Pancreas (tissue), 10 donors: ENCODE measurements at regions not wholly inside any gene's neighbourhood (a gene's known extent, or its start where the extent isn't known, plus 50 kb on each side); places are given as distances from the start of the nearest gene placed in this dataset.
A peak's percentile ranks its signal among the peaks of the same experiment; 100 is the strongest.

Experiments used
- ATAC-seq, 4 donors: fragments of 200-7000 bp; cut with Tn5 transposase; one replicate each; pipeline versions ENCODE4 v1.8.0 to v1.9.1; 2020; ENCODE audit warnings: mild to moderate bottlenecking in 4 of 4, moderate library complexity in 4 of 4
- DNase-seq, 6 donors: peaks; one replicate each; pipeline ENCODE4 v3.0.0-alpha.2; 2020
- FAIRE-seq: peaks from 2 replicates; lab custom pipeline; 2012; peaks lifted over from hg19 to GRCh38; lab: Jason Lieb, UNC
- H3K27ac ChIP-seq, 4 donors: fragments of 200-600 bp; sonication (generic); 1 replicate in 3 of 4; 2 replicates in 1 of 4; pipeline versions ENCODE4 v1.5.0 to v1.8.0; 2020
- H3K27me3 ChIP-seq, 4 donors: fragments of 200-600 bp; one replicate each; pipeline ENCODE4 v1.8.0; 2021
- H3K36me3 ChIP-seq, 3 donors: fragments of 200-600 bp; sonication (generic) in 1 of 3; one replicate each; pipeline versions ENCODE4 v1.5.0 to v1.8.0; 2020 to 2021
- H3K4me1 ChIP-seq, 3 donors: fragments of 200-600 bp; one replicate each; pipeline ENCODE4 v1.8.0; 2021
- H3K4me3 ChIP-seq, 4 donors: fragments of 200-600 bp; sonication (generic) in 2 of 4; one replicate each; pipeline versions ENCODE4 v1.5.0 to v1.8.0; 2020 to 2021
- H3K9me3 ChIP-seq, 4 donors: fragments of 200-600 bp; one replicate each; pipeline ENCODE4 v1.8.0; 2021
- CTCF ChIP-seq, 4 donors: fragments of 200-600 bp; sonication (generic) in 3 of 4; IDR thresholded peaks; one replicate each; pipeline versions ENCODE4 v1.5.0 to v1.8.0; 2021; ENCODE audit warnings: antibody characterized with exemption in 4 of 4
- WGBS, 2 donors: extraction: QIAGEN DNeasy Blood & Tissue Kit; methylation state at CpG; one replicate each; pipeline ENCODE4 v1.1.7; 2013; 5-methylcytosine and 5-hydroxymethylcytosine counted together
- intact Hi-C, 3 donors: fragments of 100-400 bp; cut with DNase I; formaldehyde crosslinking; loops; one replicate each; pipeline versions ENCODE4 v1.11.1 to v1.14.2; 2022
- donor health status: healthy with polysubstance abuse.
- donor health status: DM: no; HTN: no; CAD: no; lungs with moderate emphysema.
- donor health status: DM: no; HTN: no; CAD: no.
- donor health status: control.
- donor health status: control.
- donor health status: Bipolar disorder and iron deficiency.
- donor health status: DM: yes; HTN: yes; CAD: no.
- donor health status: DM: no; HTN: no; CAD: no.
- donor health status: DM: no; HTN: no; CAD: no.
- donor health status: DM: yes; HTN: yes; CAD: no.

DNA sequence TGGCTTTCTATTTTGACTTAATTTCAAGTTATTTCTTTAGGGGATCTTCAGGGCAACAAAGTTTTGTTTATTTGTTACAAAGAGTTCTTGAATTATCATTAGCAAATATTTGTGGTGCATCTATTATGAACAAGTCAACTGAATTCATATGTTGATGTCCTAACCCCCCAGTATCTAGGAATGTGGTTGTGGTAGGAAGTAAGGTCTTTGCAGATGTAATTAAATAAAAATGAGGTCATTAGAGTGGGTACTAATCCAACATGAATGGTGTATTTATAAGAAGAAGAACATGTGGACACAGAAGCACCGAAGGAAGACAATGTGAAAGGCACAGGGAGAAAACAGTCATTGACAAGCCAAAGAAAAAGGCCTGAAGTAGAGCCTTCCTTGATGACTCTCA is 474.0 kb upstream of the DAB2 start:
- Histone ChIP-seq H3K4me3 (no peak overlapping the region), H3K9me3 (no peaks in the 10 kb centered on the region), H3K36me3 (no peaks in the 10 kb centered on the region), H3K27me3 (no peaks in the 10 kb centered on the region), H3K27ac (no peak overlapping the region), H3K4me1 (peaks cover 11 to 47% (median 28%) of the 10 kb centered on the region in 3 donors)
- FAIRE-seq (no peak), DNase-seq (no peak), ATAC-seq (no peak)
- TF ChIP-seq CTCF (IDR thresholded peaks at IDR 0.05): no peak
- WGBS, 2 donors: 90 to 93% methylated on average over 1 of the region's 1 CpG
- intact Hi-C loops: no loop called here

DNA sequence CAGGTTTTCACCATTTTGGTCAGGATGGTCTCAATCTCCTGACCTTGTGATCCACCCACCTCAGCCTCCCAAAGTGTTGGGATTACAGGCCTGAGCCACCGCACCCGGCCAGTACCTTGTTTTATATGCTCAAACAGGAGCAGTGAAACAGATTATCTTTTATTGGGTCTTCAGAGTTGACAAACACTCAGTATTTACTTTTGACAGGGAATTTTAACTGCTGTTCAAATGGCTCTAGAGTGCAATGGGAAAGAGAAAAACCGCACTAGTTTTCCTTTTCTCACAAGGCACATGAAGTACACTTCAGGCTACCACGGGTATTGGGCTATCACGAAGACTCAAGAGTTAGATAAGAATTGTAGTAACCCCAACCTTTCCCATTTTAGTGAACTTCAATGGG is 471.9 kb upstream of the DAB2 start:
- ATAC-seq: peak; percentile 77 to 93 (median 85)
- whole genome bisulfite sequencing, 2 donors: 18 to 25% methylated on average over 5 of the region's 5 CpGs

DNA sequence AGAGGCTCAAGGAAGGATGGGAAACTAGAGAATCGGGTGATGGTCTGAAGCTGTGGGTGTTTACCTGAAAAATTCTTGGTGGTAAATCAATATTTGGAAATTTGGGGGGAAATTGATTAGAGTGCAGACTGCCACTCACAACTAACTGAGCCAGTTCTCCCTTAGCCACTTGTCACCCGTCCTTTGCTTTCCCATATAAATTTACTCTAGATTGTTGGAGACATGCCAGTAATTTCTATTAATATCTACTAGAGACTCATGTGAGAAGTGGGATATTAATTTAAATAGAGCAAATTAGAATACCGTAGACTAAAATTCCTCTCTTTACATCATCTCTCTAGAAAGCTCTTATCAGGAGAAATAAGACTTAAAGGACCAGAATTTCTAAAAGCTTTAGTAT is 471.3 kb upstream of the DAB2 start:
- peak overlapping the region in 3 of 4 donors; percentile 6 to 10 (median 9) for H3K27ac ChIP-seq

More for the DNA sequence above, 471.9 kb upstream of the DAB2 start:
- H3K4me1 ChIP-seq: peaks cover 11 to 57% (median 34%) of the 10 kb centered on the region in 3 donors
- H3K27ac ChIP-seq: peak overlapping the region; percentile 6 to 23 (median 10)
- DNase-seq (peak in 1 of 6 donors; percentile 13), FAIRE-seq (no peak)
- intact Hi-C loops: no loop called here
- H3K36me3 ChIP-seq: no peaks in the 10 kb centered on the region
- no peaks in the 10 kb centered on the region for H3K27me3 ChIP-seq
- no peaks in the 10 kb centered on the region for H3K9me3 ChIP-seq
- no peak overlapping the region for H3K4me3 ChIP-seq
- TF ChIP-seq CTCF (IDR thresholded peaks at IDR 0.05): no peak

GRCh38 chr5:39892708-39893107 is 467.9 kb upstream of the DAB2 start:
- H3K27me3 ChIP-seq: no peaks in the 10 kb centered on the region
- no peak overlapping the region for H3K4me3 ChIP-seq
- H3K4me1 ChIP-seq: peaks cover 3 to 41% (median 27%) of the 10 kb centered on the region in 3 donors
- peak overlapping the region in 1 of 4 donors; percentile 10 for H3K27ac ChIP-seq
- FAIRE-seq: no peak
- H3K9me3 ChIP-seq: no peaks in the 10 kb centered on the region
- no peaks in the 10 kb centered on the region for H3K36me3 ChIP-seq
- DNase-seq: no peak
- WGBS, 2 donors: 12 to 15% methylated on average over 1 of the region's 1 CpG
- TF ChIP-seq CTCF (IDR thresholded peaks at IDR 0.05): no peak
- peak in 2 of 4 donors; percentile 23 to 37 for ATAC-seq
- intact Hi-C loops: no loop called here

More for the DNA sequence above, 471.3 kb upstream of the DAB2 start:
- ATAC-seq (peak; percentile 48 to 76 (median 52)), DNase-seq (no peak), FAIRE-seq (no peak)
- no peak for TF ChIP-seq CTCF (IDR thresholded peaks at IDR 0.05)
- no peaks in the 10 kb centered on the region for H3K27me3 ChIP-seq
- 20% methylated on average over 3 of the region's 3 CpGs for WGBS, 2 donors
- H3K9me3 ChIP-seq: no peaks in the 10 kb centered on the region
- H3K36me3 ChIP-seq: no peaks in the 10 kb centered on the region
- intact Hi-C loops: no loop called here
- H3K4me3 ChIP-seq: no peak overlapping the region
- peaks cover 7 to 53% (median 28%) of the 10 kb centered on the region in 3 donors for H3K4me1 ChIP-seq

GRCh38 chr5:39891376-39891775 is 466.6 kb upstream of the DAB2 start:
- no peak overlapping the region for H3K27ac ChIP-seq
- no peak for TF ChIP-seq CTCF (IDR thresholded peaks at IDR 0.05)
- FAIRE-seq: no peak
- H3K4me3 ChIP-seq: no peak overlapping the region
- 63 to 74% methylated on average over 2 of the region's 2 CpGs for WGBS, 2 donors
- H3K27me3 ChIP-seq: no peaks in the 10 kb centered on the region
- peaks cover 3 to 31% (median 25%) of the 10 kb centered on the region in 3 donors for H3K4me1 ChIP-seq
- H3K36me3 ChIP-seq: no peaks in the 10 kb centered on the region
- ATAC-seq: no peak
- DNase-seq: no peak
- intact Hi-C loops: no loop called here
- H3K9me3 ChIP-seq: no peaks in the 10 kb centered on the region
